ENCODE measurements at regions not wholly inside any gene's neighbourhood (a gene's known extent, or its start where the extent isn't known, plus 50 kb on each side); places are given as distances from the start of the nearest gene placed in this dataset.

DNA sequence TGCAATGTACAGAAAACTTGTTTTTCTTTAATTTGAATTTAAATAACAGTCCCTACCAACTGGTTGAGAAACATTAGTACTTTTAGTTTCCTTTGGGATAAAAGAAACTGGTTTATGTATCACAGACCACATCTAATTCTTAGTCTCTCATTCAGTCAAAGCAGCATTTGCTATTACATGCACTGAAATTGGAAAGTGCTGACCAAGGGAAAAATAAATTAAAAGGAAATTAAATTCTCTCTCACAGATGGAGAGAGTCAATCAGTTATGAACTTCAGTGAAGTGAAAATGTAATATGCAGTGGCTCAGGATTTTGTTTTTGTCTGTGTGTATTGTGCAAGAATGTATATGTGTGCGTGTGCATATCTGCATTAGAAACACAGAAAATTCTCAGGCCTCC is 121.7 kb downstream of the TUSC1 start:
- Histone ChIP-seq H3K4me1 (ENCODE audit: control insufficient read depth, insufficient read depth, low read length) (no peaks in the 10 kb centered on the region), H3K36me3 (ENCODE audit: control insufficient read depth, insufficient read depth, low read length) (no peaks in the 10 kb centered on the region), H3K27ac (ENCODE audit: low read length) (no peak overlapping the region), H3K4me3 (ENCODE audit: low read depth in 2 of 2, low read length in 2 of 2) (no peak overlapping the region), H3K27me3 (ENCODE audit: control insufficient read depth, insufficient read depth, low read length) (no peaks in the 10 kb centered on the region), H3K9me3 (ENCODE audit: control insufficient read depth, insufficient read depth, low read depth, low read length) (no peaks in the 10 kb centered on the region)
- no TSS peak for BruUV-seq (replicated peaks)
- CTCF ChIA-PET: no interaction called here
- intact Hi-C loops (cut with micrococcal nuclease; ENCODE audit: unreplicated experiment): no loop called here
- POLR2A ChIA-PET: no interaction called here
- DNase-seq (ENCODE audit: low read depth, low spot score) (no peak), ATAC-seq (no peak)
- in situ Hi-C loops (cut with HindIII; ENCODE audit: low pct_unique_long_range_greater_than_20kb, low sequenced_read_pairs): no loop called here
- TF ChIP-seq TCF7L2 (IDR thresholded peaks at IDR 0.05; ENCODE audit: low read depth, low read length) (no peak), POLR2AphosphoS5 (IDR thresholded peaks at IDR 0.05; ENCODE audit: low read depth, low read length) (no peak), SIN3A (IDR thresholded peaks at IDR 0.05; ENCODE audit: borderline replicate concordance, insufficient read depth, low read depth, low read length) (no peak)
- TF ChIP-seq, protein P1, sequence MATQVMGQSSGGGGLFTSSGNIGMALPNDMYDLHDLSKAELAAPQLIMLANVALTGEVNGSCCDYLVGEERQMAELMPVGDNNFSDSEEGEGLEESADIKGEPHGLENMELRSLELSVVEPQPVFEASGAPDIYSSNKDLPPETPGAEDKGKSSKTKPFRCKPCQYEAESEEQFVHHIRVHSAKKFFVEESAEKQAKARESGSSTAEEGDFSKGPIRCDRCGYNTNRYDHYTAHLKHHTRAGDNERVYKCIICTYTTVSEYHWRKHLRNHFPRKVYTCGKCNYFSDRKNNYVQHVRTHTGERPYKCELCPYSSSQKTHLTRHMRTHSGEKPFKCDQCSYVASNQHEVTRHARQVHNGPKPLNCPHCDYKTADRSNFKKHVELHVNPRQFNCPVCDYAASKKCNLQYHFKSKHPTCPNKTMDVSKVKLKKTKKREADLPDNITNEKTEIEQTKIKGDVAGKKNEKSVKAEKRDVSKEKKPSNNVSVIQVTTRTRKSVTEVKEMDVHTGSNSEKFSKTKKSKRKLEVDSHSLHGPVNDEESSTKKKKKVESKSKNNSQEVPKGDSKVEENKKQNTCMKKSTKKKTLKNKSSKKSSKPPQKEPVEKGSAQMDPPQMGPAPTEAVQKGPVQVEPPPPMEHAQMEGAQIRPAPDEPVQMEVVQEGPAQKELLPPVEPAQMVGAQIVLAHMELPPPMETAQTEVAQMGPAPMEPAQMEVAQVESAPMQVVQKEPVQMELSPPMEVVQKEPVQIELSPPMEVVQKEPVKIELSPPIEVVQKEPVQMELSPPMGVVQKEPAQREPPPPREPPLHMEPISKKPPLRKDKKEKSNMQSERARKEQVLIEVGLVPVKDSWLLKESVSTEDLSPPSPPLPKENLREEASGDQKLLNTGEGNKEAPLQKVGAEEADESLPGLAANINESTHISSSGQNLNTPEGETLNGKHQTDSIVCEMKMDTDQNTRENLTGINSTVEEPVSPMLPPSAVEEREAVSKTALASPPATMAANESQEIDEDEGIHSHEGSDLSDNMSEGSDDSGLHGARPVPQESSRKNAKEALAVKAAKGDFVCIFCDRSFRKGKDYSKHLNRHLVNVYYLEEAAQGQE (IDR thresholded peaks at IDR 0.05; ENCODE audit: insufficient read depth in 1 of 2, low read depth in 2 of 2, low read length in 1 of 2): no peak
- TF ChIP-seq, protein P2, sequence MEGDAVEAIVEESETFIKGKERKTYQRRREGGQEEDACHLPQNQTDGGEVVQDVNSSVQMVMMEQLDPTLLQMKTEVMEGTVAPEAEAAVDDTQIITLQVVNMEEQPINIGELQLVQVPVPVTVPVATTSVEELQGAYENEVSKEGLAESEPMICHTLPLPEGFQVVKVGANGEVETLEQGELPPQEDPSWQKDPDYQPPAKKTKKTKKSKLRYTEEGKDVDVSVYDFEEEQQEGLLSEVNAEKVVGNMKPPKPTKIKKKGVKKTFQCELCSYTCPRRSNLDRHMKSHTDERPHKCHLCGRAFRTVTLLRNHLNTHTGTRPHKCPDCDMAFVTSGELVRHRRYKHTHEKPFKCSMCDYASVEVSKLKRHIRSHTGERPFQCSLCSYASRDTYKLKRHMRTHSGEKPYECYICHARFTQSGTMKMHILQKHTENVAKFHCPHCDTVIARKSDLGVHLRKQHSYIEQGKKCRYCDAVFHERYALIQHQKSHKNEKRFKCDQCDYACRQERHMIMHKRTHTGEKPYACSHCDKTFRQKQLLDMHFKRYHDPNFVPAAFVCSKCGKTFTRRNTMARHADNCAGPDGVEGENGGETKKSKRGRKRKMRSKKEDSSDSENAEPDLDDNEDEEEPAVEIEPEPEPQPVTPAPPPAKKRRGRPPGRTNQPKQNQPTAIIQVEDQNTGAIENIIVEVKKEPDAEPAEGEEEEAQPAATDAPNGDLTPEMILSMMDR (IDR thresholded peaks at IDR 0.05): no peak

DNA sequence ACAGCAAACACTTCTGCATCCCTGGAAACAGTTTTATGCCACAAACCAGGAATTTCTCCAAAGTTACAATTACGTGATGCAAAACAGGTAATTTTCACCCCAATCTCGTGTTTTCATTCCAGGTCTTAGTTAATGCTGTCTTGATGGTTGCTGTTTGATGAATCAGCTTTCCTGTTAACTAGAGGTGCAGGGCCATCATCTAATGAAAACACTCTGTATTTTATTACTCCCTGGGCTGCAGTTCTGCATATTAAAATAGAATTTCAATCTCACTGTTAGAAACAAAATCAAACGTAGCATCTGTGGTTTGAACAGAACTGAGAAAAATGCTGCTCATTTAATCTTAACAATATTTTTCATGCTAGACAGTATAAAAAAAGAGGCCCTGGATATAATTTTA is 129.4 kb downstream of the TUSC1 start:
- TF ChIP-seq, protein P1 (IDR thresholded peaks at IDR 0.05; ENCODE audit: insufficient read depth in 1 of 2, low read depth in 2 of 2, low read length in 1 of 2): no peak
- Histone ChIP-seq H3K9me3 (ENCODE audit: control insufficient read depth, insufficient read depth, low read depth, low read length) (no peaks in the 10 kb centered on the region), H3K36me3 (ENCODE audit: control insufficient read depth, insufficient read depth, low read length) (no peaks in the 10 kb centered on the region), H3K4me3 (ENCODE audit: low read depth in 2 of 2, low read length in 2 of 2) (no peak overlapping the region), H3K27me3 (ENCODE audit: control insufficient read depth, insufficient read depth, low read length) (no peaks in the 10 kb centered on the region), H3K4me1 (ENCODE audit: control insufficient read depth, insufficient read depth, low read length) (no peaks in the 10 kb centered on the region), H3K27ac (ENCODE audit: low read length) (no peak overlapping the region)
- in situ Hi-C loops (cut with HindIII; ENCODE audit: low pct_unique_long_range_greater_than_20kb, low sequenced_read_pairs): no loop called here
- intact Hi-C loops (cut with micrococcal nuclease; ENCODE audit: unreplicated experiment): no loop called here
- no TSS peak for BruUV-seq (replicated peaks)
- ATAC-seq: no peak
- CTCF ChIA-PET: no interaction called here
- POLR2A ChIA-PET: no interaction called here
- no peak for DNase-seq (ENCODE audit: low read depth, low spot score)
